ENCODE measurements at regions not wholly inside any gene's neighbourhood (a gene's known extent, or its start where the extent isn't known, plus 50 kb on each side); places are given as distances from the start of the nearest gene placed in this dataset.
"Not testable (repeated sequence)": the region's sequence is repeated elsewhere in the genome, so short reads cannot be mapped to it uniquely, and the experiment has no call there.

- no peak for DNase-seq (ENCODE audit: low spot score)
Measured at GRCh38 chr2:20130821-20131645, 79.6 kb upstream of the LAPTM4A start.

GRCh38 chr2:20130160-20130560, 78.7 kb upstream of the LAPTM4A start:
- no peak for DNase-seq (ENCODE audit: low spot score)

GRCh38 chr2:20129331-20130159, 78.1 kb upstream of the LAPTM4A start:
- DNase-seq (ENCODE audit: low spot score): no peak

- DNase-seq (ENCODE audit: low spot score): no peak
Measured at GRCh38 chr2:20128506-20129330, 77.3 kb upstream of the LAPTM4A start.

GRCh38 chr2:20126469-20126868, 75.0 kb upstream of the LAPTM4A start:
- no peak for DNase-seq (ENCODE audit: low spot score)

- no peak for DNase-seq (ENCODE audit: low spot score)
Measured at GRCh38 chr2:20126040-20126439, 74.6 kb upstream of the LAPTM4A start.

GRCh38 chr2:20125616-20126015, 74.2 kb upstream of the LAPTM4A start:
- DNase-seq (ENCODE audit: low spot score): no peak

- no peak for DNase-seq (ENCODE audit: low spot score)
Measured at GRCh38 chr2:20125164-20125563, 73.7 kb upstream of the LAPTM4A start.

- DNase-seq (ENCODE audit: low spot score): no peak
Measured at GRCh38 chr2:20123871-20124594, 72.6 kb upstream of the LAPTM4A start.

GRCh38 chr2:20122864-20123263, 71.4 kb upstream of the LAPTM4A start:
- no peak for DNase-seq (ENCODE audit: low spot score)

- no peak for DNase-seq (ENCODE audit: low spot score)
Measured at GRCh38 chr2:20120569-20121416, 69.4 kb upstream of the LAPTM4A start.

- DNase-seq (ENCODE audit: low spot score): no peak
Measured at GRCh38 chr2:20118051-20118450, 66.6 kb upstream of the LAPTM4A start.

GRCh38 chr2:20115902-20116301, 64.5 kb upstream of the LAPTM4A start:
- DNase-seq (ENCODE audit: low spot score): no peak

- DNase-seq (ENCODE audit: low spot score): no peak
Measured at GRCh38 chr2:20115374-20115773, 63.9 kb upstream of the LAPTM4A start.

- DNase-seq (ENCODE audit: low spot score): no peak
Measured at GRCh38 chr2:20113986-20114938, 62.8 kb upstream of the LAPTM4A start.

- DNase-seq (ENCODE audit: low spot score): no peak
Measured at GRCh38 chr2:20113004-20113796, 61.8 kb upstream of the LAPTM4A start.

- DNase-seq (ENCODE audit: low spot score): not testable (repeated sequence)
Measured at GRCh38 chr2:20112361-20112760, 60.9 kb upstream of the LAPTM4A start.

GRCh38 chr2:20111311-20112131, 60.1 kb upstream of the LAPTM4A start:
- DNase-seq (ENCODE audit: low spot score): no peak
